HG03159 (cell line): ENCODE measurements at regions not wholly inside any gene's neighbourhood (a gene's known extent, or its start where the extent isn't known, plus 50 kb on each side); places are given as distances from the start of the nearest gene placed in this dataset.
"Not testable (repeated sequence)": the region's sequence is repeated elsewhere in the genome, so short reads cannot be mapped to it uniquely, and the experiment has no call there.

Source experiments
- ATAC-seq: cut with Tn5 transposase; IDR thresholded peaks from one replicate; pipeline ENCODE4 v1.9.1; 2021; ENCODE audit warnings: mild to moderate bottlenecking, moderate library complexity; ENCODE audit not compliant: unreplicated experiment

- ATAC-seq: not testable (repeated sequence)
These were observed 94.4 kb upstream of the GAS1 start for GRCh38 chr9:87041553-87042235.

GRCh38 chr9:87049929-87050608, 102.8 kb upstream of the GAS1 start:
- not testable (repeated sequence) for ATAC-seq

- no peak for ATAC-seq
These were observed 107.8 kb upstream of the GAS1 start for GRCh38 chr9:87054999-87055686.

DNA sequence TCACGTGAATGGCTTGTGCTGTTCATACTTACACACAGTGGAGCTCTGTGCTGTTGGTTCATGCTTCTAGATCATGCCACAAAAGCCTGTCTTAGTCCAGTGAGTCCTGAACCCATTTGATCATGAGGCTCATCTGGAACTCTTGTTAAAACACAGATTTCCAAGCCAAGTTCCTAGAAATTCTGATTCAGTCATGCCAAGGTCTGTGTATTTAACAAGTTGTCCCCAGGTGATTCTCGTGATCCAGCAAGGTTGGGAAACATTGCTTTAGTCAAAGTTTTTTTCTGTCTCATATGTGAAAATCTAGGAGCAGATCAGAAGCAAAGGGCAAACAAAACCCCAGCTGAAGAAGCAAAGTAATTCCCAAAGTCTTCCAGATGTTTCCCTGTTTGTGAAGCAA, 112.5 kb upstream of the GAS1 start:
- ATAC-seq: no peak

DNA sequence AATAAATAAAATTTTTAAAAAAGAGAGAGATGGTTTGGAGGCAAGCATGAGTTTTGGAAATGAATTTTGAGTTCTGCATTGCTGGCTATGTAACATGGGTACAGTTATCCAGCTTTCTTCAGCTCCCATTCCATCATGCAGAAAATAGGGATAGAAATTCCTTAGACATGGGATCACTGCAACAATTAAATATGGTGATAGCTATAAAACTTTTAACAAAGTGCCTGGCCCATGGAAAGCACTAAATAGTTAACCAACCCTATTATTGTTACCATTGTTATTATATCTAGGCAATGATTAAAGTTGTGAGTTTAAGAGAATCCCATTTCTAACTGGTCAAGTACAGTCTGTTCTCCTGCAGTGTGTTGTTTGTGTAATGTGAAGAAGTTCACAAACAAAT, 115.4 kb upstream of the GAS1 start:
- no peak for ATAC-seq

DNA sequence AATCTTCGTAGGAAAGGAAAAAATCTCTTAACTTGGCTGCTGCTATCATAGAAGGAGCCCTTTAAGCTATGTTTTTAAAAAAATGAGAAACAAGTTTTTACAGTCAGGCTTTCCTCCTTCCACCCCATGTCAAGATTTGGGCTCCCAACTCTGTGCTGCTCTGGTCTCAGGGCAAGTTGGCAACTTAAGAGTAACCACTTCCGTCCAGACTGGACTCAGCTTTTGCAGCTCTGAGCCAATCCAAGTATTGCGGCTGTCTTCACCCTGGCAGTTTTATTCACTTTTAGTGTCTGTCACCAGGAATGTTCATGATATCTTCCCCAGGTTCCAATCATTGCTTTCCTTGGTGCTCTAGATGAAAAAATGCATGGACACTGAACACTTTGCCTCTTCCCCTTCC, 115.9 kb upstream of the GAS1 start:
- ATAC-seq: no peak

DNA sequence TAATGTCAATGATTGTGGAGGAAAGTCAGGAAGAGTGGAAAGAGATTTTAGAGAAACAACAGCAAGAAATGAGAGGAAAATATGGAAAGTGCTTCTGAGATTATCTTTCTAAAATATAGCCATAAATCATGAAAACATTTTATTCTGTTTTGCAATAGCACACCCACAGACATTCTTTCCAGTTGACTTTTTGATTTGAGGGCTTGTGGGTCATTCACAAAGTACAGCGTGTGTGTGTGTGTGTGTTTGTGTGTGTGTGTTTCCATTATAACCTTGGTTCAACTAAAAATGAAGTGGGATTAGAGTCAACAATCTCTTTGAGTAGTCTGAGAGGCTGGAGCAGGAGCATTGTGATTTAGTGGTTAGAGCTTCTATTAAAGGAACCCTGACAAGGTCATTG, 116.6 kb upstream of the GAS1 start:
- ATAC-seq: no peak

- no peak for ATAC-seq
These were observed 117.0 kb upstream of the GAS1 start for GRCh38 chr9:87064311-87064710.

- ATAC-seq: no peak
These were observed 118.7 kb upstream of the GAS1 start for GRCh38 chr9:87065981-87066380.

- no peak for ATAC-seq
These were observed 120.1 kb upstream of the GAS1 start for GRCh38 chr9:87067426-87067825.

- ATAC-seq: no peak
These were observed 121.0 kb upstream of the GAS1 start for GRCh38 chr9:87068177-87068840.

DNA sequence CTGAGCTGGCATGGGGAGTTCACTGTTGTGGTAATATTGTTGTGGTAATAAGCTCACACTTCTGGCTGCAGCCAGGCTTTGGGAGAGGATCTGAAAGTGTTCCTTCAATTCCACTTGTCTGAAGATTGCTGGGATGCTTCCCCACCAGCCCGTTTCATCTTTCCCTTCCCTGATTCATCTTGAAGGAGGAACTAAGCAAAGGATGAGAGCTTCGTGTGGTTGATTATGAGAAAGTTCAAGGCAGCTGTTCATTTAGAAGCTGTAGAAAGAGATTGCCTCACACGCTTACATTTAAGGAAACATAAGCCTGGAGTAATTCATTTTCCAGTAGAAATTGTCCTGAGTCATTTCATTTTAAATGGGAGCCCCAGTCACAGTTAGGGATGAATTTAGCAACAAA, 122.4 kb upstream of the GAS1 start:
- no peak for ATAC-seq

- no peak for ATAC-seq
These were observed 123.0 kb upstream of the GAS1 start for GRCh38 chr9:87070336-87070735.

DNA sequence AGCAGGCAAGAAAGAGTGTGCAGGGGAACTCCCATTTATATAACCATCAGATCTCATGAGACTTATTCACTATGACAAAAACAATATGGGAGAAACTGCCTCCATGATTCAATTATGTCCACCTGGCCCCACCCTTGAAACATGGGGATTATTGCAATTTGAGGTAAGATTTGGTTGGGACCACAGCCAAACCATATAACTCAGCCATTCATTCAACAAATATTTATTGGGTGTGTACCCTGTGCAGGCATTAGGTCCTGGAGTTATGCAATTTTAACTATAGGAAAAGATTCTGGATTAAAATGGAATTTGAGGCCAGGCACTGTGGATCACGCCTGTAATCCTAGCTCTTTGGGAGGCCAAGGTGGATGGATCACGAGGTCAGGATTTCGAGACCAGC, 124.2 kb upstream of the GAS1 start:
- no peak for ATAC-seq

DNA sequence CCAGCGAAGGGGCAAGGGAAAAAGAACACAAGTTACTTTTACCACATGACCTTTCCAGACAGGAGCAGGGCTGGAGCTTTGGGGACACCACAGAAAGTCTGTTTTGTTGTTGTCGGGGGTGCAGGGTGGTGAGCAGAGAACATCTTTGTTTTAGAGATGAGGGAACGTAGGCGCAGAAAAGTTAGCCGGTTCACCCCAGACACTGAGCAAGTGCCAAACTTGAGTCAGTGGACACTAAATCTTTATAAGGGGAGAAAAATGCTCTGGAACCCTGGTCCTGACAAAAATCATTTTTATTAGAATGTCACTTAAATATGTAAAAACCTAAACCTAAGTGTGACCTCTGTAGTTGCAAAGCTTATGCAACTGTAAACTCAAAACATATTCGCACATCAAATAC, 126.4 kb upstream of the GAS1 start:
- no peak for ATAC-seq

DNA sequence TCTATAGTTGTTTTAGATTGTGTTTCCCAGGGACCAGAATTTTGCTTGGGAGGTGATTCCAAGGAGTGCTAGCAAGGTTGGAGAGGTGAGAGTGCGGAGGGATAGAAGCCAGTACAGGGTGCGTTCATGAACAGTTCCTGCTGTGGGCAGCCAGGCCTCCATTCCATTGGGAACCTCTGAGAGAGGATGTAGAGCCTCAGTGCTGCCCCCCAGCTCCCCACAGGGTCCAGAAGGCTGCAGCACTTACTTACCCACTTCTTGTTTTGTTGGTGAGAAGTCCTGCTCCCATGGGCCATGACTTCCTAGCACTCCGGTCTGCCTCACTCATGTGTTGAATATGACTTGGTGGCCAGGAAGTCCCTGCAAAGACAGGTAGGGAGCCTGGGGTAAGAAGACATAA, 128.2 kb upstream of the GAS1 start:
- ATAC-seq: no peak

DNA sequence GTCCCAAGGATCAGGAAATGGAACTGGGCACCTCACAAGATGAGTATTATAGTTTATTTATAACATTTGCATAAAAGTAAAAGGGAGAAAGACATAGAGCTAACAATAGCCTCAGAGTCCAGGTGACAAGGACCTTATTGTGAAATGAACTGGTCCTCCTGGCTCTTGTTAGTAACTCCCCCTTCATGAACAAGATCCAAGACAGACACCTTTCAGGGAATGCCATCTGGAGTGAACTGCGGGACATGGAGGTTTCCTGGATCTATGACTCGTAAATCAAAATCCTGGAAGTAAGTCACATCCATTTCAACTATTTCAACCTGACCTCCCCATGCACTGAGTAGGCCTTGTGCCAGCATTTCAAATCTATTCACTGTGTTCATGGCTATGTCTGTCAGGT, 129.5 kb upstream of the GAS1 start:
- no peak for ATAC-seq

DNA sequence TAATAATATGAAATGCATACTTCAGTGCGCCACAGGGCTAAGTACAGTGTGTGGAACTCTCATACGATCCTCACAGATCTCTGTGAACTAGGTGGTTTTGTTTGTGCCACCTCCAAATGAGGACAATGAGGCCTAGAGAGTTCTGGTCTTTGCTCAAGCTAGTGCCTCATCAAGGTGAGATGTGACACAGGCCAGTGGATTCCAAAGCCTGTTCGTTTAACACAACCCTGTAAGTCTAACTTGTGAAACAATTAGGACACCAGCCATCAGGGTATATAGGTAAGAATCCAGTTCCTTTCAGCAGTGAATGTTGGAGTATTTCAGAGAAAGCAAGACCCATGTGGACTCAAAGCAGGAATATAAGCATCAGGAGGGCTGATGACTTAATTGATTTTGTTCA, 130.7 kb upstream of the GAS1 start:
- ATAC-seq: no peak

- no peak for ATAC-seq
These were observed 133.4 kb upstream of the GAS1 start for GRCh38 chr9:87080512-87081264.

GRCh38 chr9:87081503-87081902, 134.2 kb upstream of the GAS1 start:
- no peak for ATAC-seq

DNA sequence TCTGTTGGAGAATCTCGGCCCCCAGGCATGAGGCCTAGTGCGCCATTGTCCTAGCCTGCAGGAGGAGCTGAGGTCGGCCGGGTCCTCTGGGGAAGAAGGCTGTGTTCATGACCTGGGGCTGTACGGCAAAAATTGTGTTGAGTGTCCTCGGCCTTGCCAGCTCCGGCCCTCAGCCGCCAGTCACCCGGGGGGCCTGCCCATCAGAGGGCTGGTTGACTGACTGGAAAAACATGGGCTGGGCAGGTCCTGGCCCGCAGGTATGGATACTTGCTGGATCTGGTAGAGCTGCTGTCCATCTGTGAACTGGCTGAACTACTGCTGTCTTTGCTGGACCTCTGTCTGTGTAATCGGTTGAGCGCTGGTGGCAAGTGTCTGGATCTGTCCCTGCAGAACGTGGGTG, 136.7 kb upstream of the GAS1 start:
- ATAC-seq: no peak
